ENCODE measurements at regions not wholly inside any gene's neighbourhood (a gene's known extent, or its start where the extent isn't known, plus 50 kb on each side); places are given as distances from the start of the nearest gene placed in this dataset.

DNA sequence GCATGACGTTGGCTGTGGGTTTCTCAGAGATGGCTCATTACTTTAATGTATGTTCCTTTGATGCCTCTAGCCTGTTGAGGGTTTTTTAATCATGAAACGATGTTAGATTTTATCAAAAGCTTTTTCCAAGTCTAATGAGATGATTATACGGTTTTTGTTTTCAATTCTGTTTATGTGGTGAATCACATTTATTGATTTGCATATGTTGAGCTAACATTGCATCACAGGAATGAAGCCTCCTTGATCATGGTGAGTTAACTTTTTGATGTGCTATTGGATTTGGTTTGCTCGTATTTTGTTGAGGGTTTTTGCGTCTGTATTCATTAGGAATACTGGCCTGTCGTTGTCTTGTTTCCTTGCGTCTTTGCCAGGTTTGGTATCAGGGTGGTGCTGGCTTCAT is 52.3 kb upstream of the PTPN12 start:
- Histone ChIP-seq H3K27me3 (replicated peaks in 1 of 2; ENCODE audit: control insufficient read depth in 2 of 2, insufficient read depth in 2 of 2, low read length in 1 of 2) (no peaks in the 10 kb centered on the region), H4K20me1 (ENCODE audit: control insufficient read depth, insufficient read depth) (no peaks in the 10 kb centered on the region), H2AFZ (ENCODE audit: control insufficient read depth, low read depth, low read length) (no peak overlapping the region), H3K9me3 (replicated peaks; ENCODE audit: control insufficient read depth, insufficient read depth, low read length) (no peaks in the 10 kb centered on the region), H3K4me1 (ENCODE audit: control insufficient read depth, insufficient read depth, low read length) (no peaks in the 10 kb centered on the region), H3K9ac (ENCODE audit: control insufficient read depth, insufficient read depth, low read length) (no peak overlapping the region), H3K79me2 (ENCODE audit: control insufficient read depth, insufficient read depth, low read length) (no peaks in the 10 kb centered on the region), H3K4me2 (ENCODE audit: control insufficient read depth, insufficient read depth) (no peak overlapping the region), H3K4me3 (no peak overlapping the region), H3K27ac (ENCODE audit: control insufficient read depth, insufficient read depth) (no peak overlapping the region), H3K36me3 (ENCODE audit: control insufficient read depth in 2 of 2, insufficient read depth in 2 of 2, low read length in 1 of 2) (no peaks in the 10 kb centered on the region)
- in situ Hi-C loops (cut with MboI) (no loop called here), intact Hi-C loops (cut with micrococcal nuclease; ENCODE audit: unreplicated experiment) (no loop called here)
- FAIRE-seq (no peak), ATAC-seq (no peak), DNase-seq (ENCODE audit: low read depth, low spot score) (no peak)
- BruUV-seq (replicated peaks) = no TSS peak
- SMC1A ChIA-PET (ENCODE audit: uncharacterized antibody, unreplicated experiment) = interaction anchor here (1.0 kb wide), 1 partner anchor 19 kb away, joined by 3 read pairs; no protein-coding TSS in a partner anchor
- CTCF ChIA-PET = interaction anchor here (1.6 kb wide), 1 partner anchor 18 kb away, joined by 3 read pairs; no protein-coding TSS in a partner anchor
- TF ChIP-seq JUNB (IDR thresholded peaks at IDR 0.05) (no peak), NFXL1 (IDR thresholded peaks at IDR 0.05; ENCODE audit: borderline replicate concordance) (no peak), ZNF274 (IDR thresholded peaks at IDR 0.05; ENCODE audit: insufficient read depth, insufficient read length) (no peak), PAX5 (IDR thresholded peaks at IDR 0.05; ENCODE audit: borderline replicate concordance, low read depth, low read length) (no peak), CHD4 (IDR thresholded peaks at IDR 0.05) (no peak), SREBF1 (IDR thresholded peaks at IDR 0.05; ENCODE audit: low read length) (no peak), PBX3 (IDR thresholded peaks at IDR 0.05; ENCODE audit: insufficient replicate concordance, low read depth, low read length) (no peak), BCL3 (IDR thresholded peaks at IDR 0.05; ENCODE audit: borderline replicate concordance, insufficient read depth, low read depth, low read length, poor library complexity, severe bottlenecking) (no peak), RELA (IDR thresholded peaks at IDR 0.05; ENCODE audit: borderline replicate concordance, partially characterized antibody) (no peak), CREM (IDR thresholded peaks at IDR 0.05; ENCODE audit: low read depth) (no peak), ZNF24 (IDR thresholded peaks at IDR 0.05) (no peak), ZNF217 (IDR thresholded peaks at IDR 0.05) (no peak), TBL1XR1 (IDR thresholded peaks at IDR 0.05; ENCODE audit: low read depth, low read length) (no peak), POLR2A (IDR thresholded peaks at IDR 0.05; ENCODE audit: low read depth, low read length) (no peak), HDAC6 (IDR thresholded peaks at IDR 0.05; ENCODE audit: unreplicated experiment) (no peak)
- TF ChIP-seq, protein P1, sequence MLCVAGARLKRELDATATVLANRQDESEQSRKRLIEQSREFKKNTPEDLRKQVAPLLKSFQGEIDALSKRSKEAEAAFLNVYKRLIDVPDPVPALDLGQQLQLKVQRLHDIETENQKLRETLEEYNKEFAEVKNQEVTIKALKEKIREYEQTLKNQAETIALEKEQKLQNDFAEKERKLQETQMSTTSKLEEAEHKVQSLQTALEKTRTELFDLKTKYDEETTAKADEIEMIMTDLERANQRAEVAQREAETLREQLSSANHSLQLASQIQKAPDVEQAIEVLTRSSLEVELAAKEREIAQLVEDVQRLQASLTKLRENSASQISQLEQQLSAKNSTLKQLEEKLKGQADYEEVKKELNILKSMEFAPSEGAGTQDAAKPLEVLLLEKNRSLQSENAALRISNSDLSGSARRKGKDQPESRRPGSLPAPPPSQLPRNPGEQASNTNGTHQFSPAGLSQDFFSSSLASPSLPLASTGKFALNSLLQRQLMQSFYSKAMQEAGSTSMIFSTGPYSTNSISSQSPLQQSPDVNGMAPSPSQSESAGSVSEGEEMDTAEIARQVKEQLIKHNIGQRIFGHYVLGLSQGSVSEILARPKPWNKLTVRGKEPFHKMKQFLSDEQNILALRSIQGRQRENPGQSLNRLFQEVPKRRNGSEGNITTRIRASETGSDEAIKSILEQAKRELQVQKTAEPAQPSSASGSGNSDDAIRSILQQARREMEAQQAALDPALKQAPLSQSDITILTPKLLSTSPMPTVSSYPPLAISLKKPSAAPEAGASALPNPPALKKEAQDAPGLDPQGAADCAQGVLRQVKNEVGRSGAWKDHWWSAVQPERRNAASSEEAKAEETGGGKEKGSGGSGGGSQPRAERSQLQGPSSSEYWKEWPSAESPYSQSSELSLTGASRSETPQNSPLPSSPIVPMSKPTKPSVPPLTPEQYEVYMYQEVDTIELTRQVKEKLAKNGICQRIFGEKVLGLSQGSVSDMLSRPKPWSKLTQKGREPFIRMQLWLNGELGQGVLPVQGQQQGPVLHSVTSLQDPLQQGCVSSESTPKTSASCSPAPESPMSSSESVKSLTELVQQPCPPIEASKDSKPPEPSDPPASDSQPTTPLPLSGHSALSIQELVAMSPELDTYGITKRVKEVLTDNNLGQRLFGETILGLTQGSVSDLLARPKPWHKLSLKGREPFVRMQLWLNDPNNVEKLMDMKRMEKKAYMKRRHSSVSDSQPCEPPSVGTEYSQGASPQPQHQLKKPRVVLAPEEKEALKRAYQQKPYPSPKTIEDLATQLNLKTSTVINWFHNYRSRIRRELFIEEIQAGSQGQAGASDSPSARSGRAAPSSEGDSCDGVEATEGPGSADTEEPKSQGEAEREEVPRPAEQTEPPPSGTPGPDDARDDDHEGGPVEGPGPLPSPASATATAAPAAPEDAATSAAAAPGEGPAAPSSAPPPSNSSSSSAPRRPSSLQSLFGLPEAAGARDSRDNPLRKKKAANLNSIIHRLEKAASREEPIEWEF (IDR thresholded peaks at IDR 0.05; ENCODE audit: insufficient replicate concordance, low read depth, low read length) = no peak
- TF ChIP-seq, protein P2, sequence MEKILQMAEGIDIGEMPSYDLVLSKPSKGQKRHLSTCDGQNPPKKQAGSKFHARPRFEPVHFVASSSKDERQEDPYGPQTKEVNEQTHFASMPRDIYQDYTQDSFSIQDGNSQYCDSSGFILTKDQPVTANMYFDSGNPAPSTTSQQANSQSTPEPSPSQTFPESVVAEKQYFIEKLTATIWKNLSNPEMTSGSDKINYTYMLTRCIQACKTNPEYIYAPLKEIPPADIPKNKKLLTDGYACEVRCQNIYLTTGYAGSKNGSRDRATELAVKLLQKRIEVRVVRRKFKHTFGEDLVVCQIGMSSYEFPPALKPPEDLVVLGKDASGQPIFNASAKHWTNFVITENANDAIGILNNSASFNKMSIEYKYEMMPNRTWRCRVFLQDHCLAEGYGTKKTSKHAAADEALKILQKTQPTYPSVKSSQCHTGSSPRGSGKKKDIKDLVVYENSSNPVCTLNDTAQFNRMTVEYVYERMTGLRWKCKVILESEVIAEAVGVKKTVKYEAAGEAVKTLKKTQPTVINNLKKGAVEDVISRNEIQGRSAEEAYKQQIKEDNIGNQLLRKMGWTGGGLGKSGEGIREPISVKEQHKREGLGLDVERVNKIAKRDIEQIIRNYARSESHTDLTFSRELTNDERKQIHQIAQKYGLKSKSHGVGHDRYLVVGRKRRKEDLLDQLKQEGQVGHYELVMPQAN (conservative IDR thresholded peaks at IDR 0.05) = no peak
- WGBS (ENCODE audit: insufficient coverage, insufficient replicate concordance, low lambda C conversion rate, missing lambda C conversion rate) = 48% methylated on average over 7 of the region's 7 CpGs
- POLR2A ChIA-PET = interaction anchor here (0.7 kb wide), 1 partner anchor 62 kb away, joined by 3 read pairs; no protein-coding TSS in a partner anchor
- RAD21 ChIA-PET (ENCODE audit: unreplicated experiment) = interaction anchor here (0.6 kb wide), 1 partner anchor 234 kb away, joined by 3 read pairs; no protein-coding TSS in a partner anchor

Measured in GM12878 (cell line).